PC-3 (cell line): ENCODE measurements at regions not wholly inside any gene's neighbourhood (a gene's known extent, or its start where the extent isn't known, plus 50 kb on each side); places are given as distances from the start of the nearest gene placed in this dataset.

Source experiments
- ATAC-seq: fragments of 200-7000 bp; cut with Tn5 transposase; 2 replicates; pipeline ENCODE4 v1.9.1; 2020; ENCODE audit warnings: mild to moderate bottlenecking, moderate library complexity
- BruUV-seq: library from RNA; stranded (reverse); fragments of 400-500 nt; replicated peaks from 2 replicates; lab custom pipeline; 2021; lab: Mats Ljungman, UMichigan
- CTCF ChIA-PET: fragments of 300-600 bp; sonication (Branson Sonifier 250); formaldehyde crosslinking; loops from one replicate; lab custom pipeline; 2022; ENCODE audit warnings: antibody characterized with exemption; lab: Charles Lee
- POLR2A ChIA-PET: fragments of 300-600 bp; sonication (Branson Sonifier 250); formaldehyde crosslinking; loops from one replicate; lab custom pipeline; 2022; ENCODE audit warnings: antibody characterized with exemption; ENCODE audit not compliant: unreplicated experiment; lab: Charles Lee
- DNase-seq: peaks from one replicate; pipeline ENCODE4 v3.0.0-alpha.2; 2015
- H2AFZ ChIP-seq: fragments of 300-600 bp; sonication (generic); 2 replicates; pipeline ENCODE4 v1.6.0; 2016; ENCODE audit warnings: antibody characterized with exemption, low read length
- H3F3A ChIP-seq: fragments of 300-600 bp; sonication (generic); one replicate; pipeline ENCODE4 v1.6.0; 2017; ENCODE audit warnings: antibody characterized with exemption, low read length, control low read depth, mild to moderate bottlenecking; ENCODE audit not compliant: unreplicated experiment
- H3K27ac ChIP-seq: fragments of 300-600 bp; sonication (generic); 2 replicates; pipeline ENCODE4 v1.5.1; 2016; ENCODE audit warnings: mild to moderate bottlenecking, low read length
- H3K27me3 ChIP-seq: fragments of 300-600 bp; sonication (generic); 2 replicates; pipeline ENCODE4 v1.6.1; 2016; ENCODE audit warnings: low read length, mixed read lengths
- H3K36me3 ChIP-seq: fragments of 300-600 bp; sonication (generic); 2 replicates; pipeline ENCODE4 v1.6.1; 2016; ENCODE audit warnings: low read depth, mixed run types, low read length, mixed read lengths
- H3K4me1 ChIP-seq: fragments of 300-600 bp; sonication (generic); 2 replicates; pipeline ENCODE4 v1.5.1; 2016; ENCODE audit warnings: low read length; ENCODE audit not compliant: insufficient read depth
- H3K4me2 ChIP-seq: fragments of 300-600 bp; sonication (generic); 2 replicates; pipeline ENCODE4 v1.6.0; 2016; ENCODE audit warnings: low read length
- H3K4me3 ChIP-seq: fragments of 300-600 bp; sonication (generic); 2 replicates; pipeline ENCODE4 v1.5.1; 2016; ENCODE audit warnings: mild to moderate bottlenecking, low read length, mixed read lengths
- H3K79me2 ChIP-seq: fragments of 300-600 bp; sonication (generic); 2 replicates; pipeline ENCODE4 v1.6.1; 2017; ENCODE audit warnings: low read length, mixed read lengths
- H3K9ac ChIP-seq: fragments of 300-600 bp; sonication (generic); 2 replicates; pipeline ENCODE4 v1.6.0; 2016; ENCODE audit warnings: mild to moderate bottlenecking, low read length
- H3K9me2 ChIP-seq: fragments of 300-600 bp; sonication (generic); replicated peaks from 2 replicates; pipeline ENCODE4 v1.6.1; 2016; ENCODE audit warnings: mixed run types, low read length, mixed read lengths
- H3K9me3 ChIP-seq: fragments of 300-600 bp; sonication (generic); 2 replicates; pipeline ENCODE4 v1.6.1; 2016; ENCODE audit warnings: low read length, mixed read lengths
- H4K20me1 ChIP-seq: fragments of 300-600 bp; sonication (generic); 2 replicates; pipeline ENCODE4 v1.6.1; 2016; ENCODE audit warnings: low read length, mixed read lengths
- CTCF ChIP-seq: fragments of 300-600 bp; sonication (generic); conservative IDR thresholded peaks from 2 replicates; pipeline ENCODE4 v1.5.1; 2017; ENCODE audit warnings: antibody characterized with exemption, low read depth, mild to moderate bottlenecking, low read length
- EZH2 ChIP-seq: fragments of 300-600 bp; sonication (generic); IDR thresholded peaks from one replicate; pipeline ENCODE4 v1.6.1; 2017; ENCODE audit warnings: antibody characterized with exemption, mild to moderate bottlenecking, low read length; ENCODE audit not compliant: unreplicated experiment
- EZH2phosphoT487 ChIP-seq: fragments of 300-600 bp; sonication (generic); IDR thresholded peaks from 2 replicates; pipeline ENCODE4 v1.6.1; 2018; ENCODE audit warnings: mild to moderate bottlenecking, antibody characterized with exemption, low read length, borderline replicate concordance
- intact Hi-C: fragments of 100-400 bp; cut with micrococcal nuclease; formaldehyde crosslinking; loops from 2 replicates; pipeline ENCODE4 v1.9.0; 2023

- ChIA-PET CTCF (no interaction called here), POLR2A (no interaction called here)
- no peaks in the 10 kb centered on the region for H3K79me2 ChIP-seq
- no TSS peak for BruUV-seq
- no peak for TF ChIP-seq CTCF
- TF ChIP-seq EZH2phosphoT487 = no peak
- no peak for TF ChIP-seq EZH2
- H2AFZ ChIP-seq = no peak overlapping the region
- no peaks in the 10 kb centered on the region for H3K27me3 ChIP-seq
- no peak overlapping the region for H3K27ac ChIP-seq
- intact Hi-C loops = no loop called here
- H3K4me1 ChIP-seq = peaks cover 12% of the 10 kb centered on the region
- no peaks in the 10 kb centered on the region for H4K20me1 ChIP-seq
- H3F3A ChIP-seq = peaks cover 5% of the 10 kb centered on the region
- no peaks in the 10 kb centered on the region for H3K36me3 ChIP-seq
- no peak overlapping the region for H3K4me3 ChIP-seq
- no peak overlapping the region for H3K4me2 ChIP-seq
- no peak for DNase-seq
- ATAC-seq = no peak
- H3K9me3 ChIP-seq = no peaks in the 10 kb centered on the region
- H3K9me2 ChIP-seq = no peaks in the 10 kb centered on the region
- H3K9ac ChIP-seq = no peak overlapping the region
These were observed 201.6 kb upstream of the PARD3B start for GRCh38 chr2:204343685-204344084.

GRCh38 chr2:204344119-204344518 is 201.2 kb upstream of the PARD3B start:
- H3K27ac ChIP-seq = no peak overlapping the region
- H4K20me1 ChIP-seq = no peaks in the 10 kb centered on the region
- CTCF ChIA-PET = no interaction called here

GRCh38 chr2:204346906-204347305 is 198.4 kb upstream of the PARD3B start:
- ChIA-PET CTCF (no interaction called here), POLR2A (no interaction called here)
- Histone ChIP-seq H3K4me2 (no peak overlapping the region), H3K9me2 (no peaks in the 10 kb centered on the region), H4K20me1 (no peaks in the 10 kb centered on the region), H3K4me3 (no peak overlapping the region), H2AFZ (no peak overlapping the region), H3K9ac (no peak overlapping the region), H3K27ac (no peak overlapping the region), H3K9me3 (no peaks in the 10 kb centered on the region), H3K4me1 (no peaks in the 10 kb centered on the region), H3F3A (no peaks in the 10 kb centered on the region), H3K79me2 (no peaks in the 10 kb centered on the region), H3K36me3 (no peaks in the 10 kb centered on the region), H3K27me3 (no peaks in the 10 kb centered on the region)
- intact Hi-C loops = no loop called here
- TF ChIP-seq EZH2 (no peak), CTCF (no peak), EZH2phosphoT487 (no peak)
- BruUV-seq = no TSS peak
- ATAC-seq (no peak), DNase-seq (no peak)

More at GRCh38 chr2:204344119-204344518, 201.2 kb upstream of the PARD3B start:
- TF ChIP-seq EZH2 = no peak
- TF ChIP-seq CTCF = no peak
- no peak for TF ChIP-seq EZH2phosphoT487
- ATAC-seq (no peak), DNase-seq (no peak)
- H2AFZ ChIP-seq = no peak overlapping the region
- no peak overlapping the region for H3K4me2 ChIP-seq
- no peaks in the 10 kb centered on the region for H3K79me2 ChIP-seq
- peaks cover 8% of the 10 kb centered on the region for H3K4me1 ChIP-seq
- no peak overlapping the region for H3K9ac ChIP-seq
- BruUV-seq = no TSS peak
- POLR2A ChIA-PET = no interaction called here
- no peaks in the 10 kb centered on the region for H3K9me3 ChIP-seq
- intact Hi-C loops = no loop called here
- H3K9me2 ChIP-seq = no peaks in the 10 kb centered on the region
- H3F3A ChIP-seq = peaks cover 5% of the 10 kb centered on the region
- no peak overlapping the region for H3K4me3 ChIP-seq
- no peaks in the 10 kb centered on the region for H3K36me3 ChIP-seq
- no peaks in the 10 kb centered on the region for H3K27me3 ChIP-seq
